ENCODE measurements at regions not wholly inside any gene's neighbourhood (a gene's known extent, or its start where the extent isn't known, plus 50 kb on each side); places are given as distances from the start of the nearest gene placed in this dataset.

DNA sequence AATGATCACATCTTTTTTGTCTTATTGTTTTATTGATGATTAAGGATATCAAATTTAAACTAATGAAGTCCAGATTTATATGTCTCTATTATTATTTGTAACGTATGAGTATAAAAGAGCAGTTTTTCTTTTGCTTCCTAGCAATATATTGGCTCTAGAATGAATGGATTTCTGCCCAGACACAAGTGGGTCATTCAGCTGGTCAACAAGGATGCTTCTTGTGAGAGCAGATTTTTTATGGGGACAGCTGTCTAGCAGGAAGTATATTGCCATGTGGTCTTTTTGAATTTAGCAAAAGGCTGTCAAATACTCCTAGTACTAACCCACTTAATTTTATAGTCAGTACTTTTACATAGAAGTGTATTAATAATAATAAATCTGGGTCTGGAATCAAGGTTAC is 1071.1 kb upstream of the FLRT2 start:
- no peak for DNase-seq
- H3K36me3 Mint-ChIP-seq (ENCODE audit: insufficient read depth, unreplicated experiment), result no peaks in the 10 kb centered on the region
- Histone ChIP-seq H3K9me3 (no peaks in the 10 kb centered on the region), H3K36me3 (ENCODE audit: control insufficient read depth, insufficient read depth, low read length) (no peaks in the 10 kb centered on the region), H3K27me3 (replicated peaks; ENCODE audit: control insufficient read depth, insufficient read depth, low read length) (no peaks in the 10 kb centered on the region), H3K4me3 (ENCODE audit: low read depth, low read length) (no peak overlapping the region), H3K4me1 (no peaks in the 10 kb centered on the region)
- ChIA-PET CTCF (no interaction called here), POLR2A (no interaction called here)
- no peaks in the 10 kb centered on the region for H3K9me3 Mint-ChIP-seq (ENCODE audit: unreplicated experiment)
- intact Hi-C loops (cut with micrococcal nuclease; ENCODE audit: unreplicated experiment), result no loop called here
- no peaks in the 10 kb centered on the region for H3K4me1 Mint-ChIP-seq (ENCODE audit: low read depth, unreplicated experiment)
- H3K27me3 Mint-ChIP-seq (ENCODE audit: insufficient read depth, unreplicated experiment), result no peaks in the 10 kb centered on the region
- TF ChIP-seq, protein P1, sequence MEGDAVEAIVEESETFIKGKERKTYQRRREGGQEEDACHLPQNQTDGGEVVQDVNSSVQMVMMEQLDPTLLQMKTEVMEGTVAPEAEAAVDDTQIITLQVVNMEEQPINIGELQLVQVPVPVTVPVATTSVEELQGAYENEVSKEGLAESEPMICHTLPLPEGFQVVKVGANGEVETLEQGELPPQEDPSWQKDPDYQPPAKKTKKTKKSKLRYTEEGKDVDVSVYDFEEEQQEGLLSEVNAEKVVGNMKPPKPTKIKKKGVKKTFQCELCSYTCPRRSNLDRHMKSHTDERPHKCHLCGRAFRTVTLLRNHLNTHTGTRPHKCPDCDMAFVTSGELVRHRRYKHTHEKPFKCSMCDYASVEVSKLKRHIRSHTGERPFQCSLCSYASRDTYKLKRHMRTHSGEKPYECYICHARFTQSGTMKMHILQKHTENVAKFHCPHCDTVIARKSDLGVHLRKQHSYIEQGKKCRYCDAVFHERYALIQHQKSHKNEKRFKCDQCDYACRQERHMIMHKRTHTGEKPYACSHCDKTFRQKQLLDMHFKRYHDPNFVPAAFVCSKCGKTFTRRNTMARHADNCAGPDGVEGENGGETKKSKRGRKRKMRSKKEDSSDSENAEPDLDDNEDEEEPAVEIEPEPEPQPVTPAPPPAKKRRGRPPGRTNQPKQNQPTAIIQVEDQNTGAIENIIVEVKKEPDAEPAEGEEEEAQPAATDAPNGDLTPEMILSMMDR (IDR thresholded peaks at IDR 0.05; ENCODE audit: insufficient read depth in 1 of 2, low read depth in 1 of 2, low read length in 1 of 2, severe bottlenecking in 1 of 2, unreplicated experiment in 1 of 2), result no peak
- H3K4me3 Mint-ChIP-seq (ENCODE audit: unreplicated experiment), result no peak overlapping the region
- no peak overlapping the region for H3K27ac Mint-ChIP-seq (ENCODE audit: unreplicated experiment)
- no TSS peak for BruUV-seq (replicated peaks)

DNA sequence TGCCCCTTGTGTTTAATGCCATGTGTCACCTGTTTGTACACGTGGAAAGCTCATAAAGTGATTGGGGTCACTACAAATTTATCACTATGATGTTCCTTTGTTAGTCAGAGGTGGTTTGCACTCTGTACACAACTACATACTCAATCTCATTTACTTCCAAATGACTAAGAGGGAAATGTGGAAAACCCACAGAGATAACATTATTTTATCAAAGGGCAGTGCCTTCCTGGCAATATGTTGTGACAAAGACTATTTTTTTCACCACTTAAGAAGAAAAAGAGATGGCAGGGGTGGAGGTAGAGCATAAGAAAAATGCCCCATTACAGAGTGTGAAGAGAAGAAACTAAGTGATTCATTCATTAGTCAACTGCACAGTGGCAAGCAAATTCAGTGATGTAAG is 1064.1 kb upstream of the FLRT2 start:
- intact Hi-C loops (cut with micrococcal nuclease; ENCODE audit: unreplicated experiment), result no loop called here
- no peaks in the 10 kb centered on the region for H3K27me3 ChIP-seq (replicated peaks; ENCODE audit: control insufficient read depth, insufficient read depth, low read length)
- BruUV-seq (replicated peaks), result no TSS peak

DNA sequence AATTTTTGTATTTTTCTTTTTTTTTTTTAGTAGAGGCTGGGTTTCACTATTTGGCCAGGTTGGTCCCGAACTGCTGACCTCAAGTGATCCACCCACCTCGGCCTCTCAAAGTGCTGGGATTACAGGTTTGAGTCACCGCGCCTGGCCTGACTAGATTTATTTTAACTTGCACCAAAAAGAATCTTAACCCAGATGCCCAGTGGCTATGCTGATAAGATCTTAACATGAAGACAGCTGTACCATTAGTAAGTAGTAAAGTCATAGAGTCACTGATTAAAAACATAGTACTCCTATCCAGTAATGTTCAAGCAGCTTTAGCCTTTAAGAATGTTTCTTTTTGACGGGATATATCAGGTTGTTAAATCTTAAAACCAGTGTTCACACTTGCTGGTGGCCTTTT is 1061.8 kb upstream of the FLRT2 start:
- no peak overlapping the region for H3K4me3 Mint-ChIP-seq (ENCODE audit: unreplicated experiment)
- no peak overlapping the region for H3K4me3 ChIP-seq (ENCODE audit: low read depth, low read length)
- no peaks in the 10 kb centered on the region for H3K27me3 ChIP-seq (replicated peaks; ENCODE audit: control insufficient read depth, insufficient read depth, low read length)
- no peaks in the 10 kb centered on the region for H3K9me3 Mint-ChIP-seq (ENCODE audit: unreplicated experiment)
- H3K36me3 Mint-ChIP-seq (ENCODE audit: insufficient read depth, unreplicated experiment), result no peaks in the 10 kb centered on the region
- ChIA-PET CTCF (no interaction called here), POLR2A (no interaction called here)
- TF ChIP-seq, protein P1 (IDR thresholded peaks at IDR 0.05; ENCODE audit: insufficient read depth in 1 of 2, low read depth in 1 of 2, low read length in 1 of 2, severe bottlenecking in 1 of 2, unreplicated experiment in 1 of 2), result no peak
- no peaks in the 10 kb centered on the region for H3K9me3 ChIP-seq
- H3K27ac Mint-ChIP-seq (ENCODE audit: unreplicated experiment), result no peak overlapping the region
- no peaks in the 10 kb centered on the region for H3K4me1 ChIP-seq
- intact Hi-C loops (cut with micrococcal nuclease; ENCODE audit: unreplicated experiment), result no loop called here
- H3K4me1 Mint-ChIP-seq (ENCODE audit: low read depth, unreplicated experiment), result no peaks in the 10 kb centered on the region
- H3K27me3 Mint-ChIP-seq (ENCODE audit: insufficient read depth, unreplicated experiment), result no peaks in the 10 kb centered on the region
- no peaks in the 10 kb centered on the region for H3K36me3 ChIP-seq (ENCODE audit: control insufficient read depth, insufficient read depth, low read length)
- no peak for DNase-seq
- no TSS peak for BruUV-seq (replicated peaks)

More for the DNA sequence above, 1064.1 kb upstream of the FLRT2 start:
- TF ChIP-seq, protein P1 (IDR thresholded peaks at IDR 0.05; ENCODE audit: insufficient read depth in 1 of 2, low read depth in 1 of 2, low read length in 1 of 2, severe bottlenecking in 1 of 2, unreplicated experiment in 1 of 2), result no peak
- CTCF ChIA-PET, result no interaction called here
- Histone ChIP-seq H3K4me3 (ENCODE audit: low read depth, low read length) (no peak overlapping the region), H3K9me3 (no peaks in the 10 kb centered on the region), H3K4me1 (no peaks in the 10 kb centered on the region), H3K36me3 (ENCODE audit: control insufficient read depth, insufficient read depth, low read length) (no peaks in the 10 kb centered on the region)
- Mint-ChIP-seq H3K4me1 (ENCODE audit: low read depth, unreplicated experiment) (no peaks in the 10 kb centered on the region), H3K4me3 (ENCODE audit: unreplicated experiment) (no peak overlapping the region), H3K36me3 (ENCODE audit: insufficient read depth, unreplicated experiment) (no peaks in the 10 kb centered on the region), H3K9me3 (ENCODE audit: unreplicated experiment) (no peaks in the 10 kb centered on the region), H3K27ac (ENCODE audit: unreplicated experiment) (no peak overlapping the region), H3K27me3 (ENCODE audit: insufficient read depth, unreplicated experiment) (no peaks in the 10 kb centered on the region)
- POLR2A ChIA-PET, result no interaction called here
- no peak for DNase-seq

All from Caco-2 (cell line).